OCI-LY3 (cell line): ENCODE measurements at regions not wholly inside any gene's neighbourhood (a gene's known extent, or its start where the extent isn't known, plus 50 kb on each side); places are given as distances from the start of the nearest gene placed in this dataset.
A peak's percentile ranks its signal among the peaks of the same experiment; 100 is the strongest.

ENCODE experiments used
- CTCF ChIP-seq: fragments of 200-600, 300-600 bp; sonication (generic); IDR thresholded peaks from 2 replicates; pipeline ENCODE4 v1.5.1; 2014; ENCODE audit warnings: antibody characterized with exemption, low read length, low read depth
- EZH2phosphoT487 ChIP-seq: fragments of 200-600 bp; shearing (Covaris generic); IDR thresholded peaks from 2 replicates; pipeline ENCODE4 v1.6.1; 2018; ENCODE audit warnings: antibody characterized with exemption, mixed run types, low read depth

- TF ChIP-seq CTCF (peak; percentile 51), EZH2phosphoT487 (no peak)
Observed at GRCh38 chr2:52416340-52416739, 1351.3 kb upstream of the CHAC2 start.
